Breast epithelium (tissue), 4 donors: ENCODE measurements at regions not wholly inside any gene's neighbourhood (a gene's known extent, or its start where the extent isn't known, plus 50 kb on each side); places are given as distances from the start of the nearest gene placed in this dataset.

Experiments
- DNase-seq, 2 donors: peaks; one replicate each; pipeline ENCODE4 v3.0.0-alpha.2; 2019; ENCODE audit warnings: low spot score in 2 of 2
- H3K27ac ChIP-seq, 2 donors: fragments of 200-600 bp; sonication (generic) in 1 of 2; one replicate each; pipeline ENCODE4 v1.5.1; 2016 to 2019; ENCODE audit warnings: mild to moderate bottlenecking in 1 of 2
- H3K27me3 ChIP-seq, 2 donors: fragments of 200-600 bp; sonication (generic) in 1 of 2; one replicate each; pipeline versions ENCODE4 v1.5.1 to v1.6.0; 2017 to 2019; ENCODE audit warnings: control low read depth in 1 of 2, mild to moderate bottlenecking in 1 of 2
- H3K36me3 ChIP-seq: fragments of 200-600 bp; one replicate; pipeline ENCODE4 v1.5.1; 2019
- H3K4me1 ChIP-seq, 2 donors: fragments of 200-600 bp; sonication (generic); one replicate each; pipeline ENCODE4 v1.5.1; 2016 to 2019; ENCODE audit warnings: control low read depth in 1 of 2
- H3K4me3 ChIP-seq, 3 donors: fragments of 200-600 bp; sonication (generic); 1 replicate in 2 of 3; 2 replicates in 1 of 3; pipeline ENCODE4 v1.5.1; 2016 to 2019; ENCODE audit warnings: mild to moderate bottlenecking in 3 of 3, moderate library complexity in 2 of 3
- H3K9me3 ChIP-seq, 2 donors: fragments of 200-600 bp; sonication (generic) in 1 of 2; one replicate each; pipeline ENCODE4 v1.5.1; 2016 to 2019; ENCODE audit warnings: control low read depth in 1 of 2
- CTCF ChIP-seq, 3 donors: fragments of 450-650 bp; IDR thresholded peaks; one replicate each; pipeline ENCODE4 v1.5.1; 2016 to 2017; ENCODE audit warnings: antibody characterized with exemption in 3 of 3, mild to moderate bottlenecking in 3 of 3, moderate library complexity in 3 of 3
- POLR2A ChIP-seq: fragments of 450-650 bp; IDR thresholded peaks from one replicate; pipeline ENCODE4 v1.6.1; 2016; ENCODE audit warnings: antibody characterized with exemption, mild to moderate bottlenecking, moderate library complexity
- POLR2AphosphoS5 ChIP-seq, 3 donors: sonication (generic); formaldehyde crosslinking; IDR thresholded peaks; one replicate each; pipeline ENCODE4 v1.6.1; 2017; ENCODE audit warnings: antibody characterized with exemption in 3 of 3
- intact Hi-C: fragments of 100-400 bp; cut with DNase I; formaldehyde crosslinking; loops from one replicate; pipeline ENCODE4 v1.15.1; 2023; ENCODE audit warnings: low total_unique reads

- DNase-seq = no peak
- Histone ChIP-seq H3K4me3 (no peak overlapping the region), H3K27ac (no peak overlapping the region), H3K4me1 (no peaks in the 10 kb centered on the region), H3K36me3 (no peaks in the 10 kb centered on the region), H3K9me3 (no peaks in the 10 kb centered on the region), H3K27me3 (no peaks in the 10 kb centered on the region)
- TF ChIP-seq CTCF (IDR thresholded peaks at IDR 0.05) = no peak
- no peak for TF ChIP-seq POLR2A
- TF ChIP-seq POLR2AphosphoS5 (IDR thresholded peaks at IDR 0.05) = no peak
- intact Hi-C loops = no loop called here
Observed at GRCh38 chr13:97716746-97717145, 236.7 kb upstream of the IPO5 start.

GRCh38 chr13:97719736-97720135 lies 233.7 kb upstream of the IPO5 start:
- TF ChIP-seq POLR2AphosphoS5 (IDR thresholded peaks at IDR 0.05) (no peak), CTCF (IDR thresholded peaks at IDR 0.05) (no peak), POLR2A (no peak)
- Histone ChIP-seq H3K9me3 (no peaks in the 10 kb centered on the region), H3K36me3 (no peaks in the 10 kb centered on the region), H3K4me3 (no peak overlapping the region), H3K27me3 (no peaks in the 10 kb centered on the region), H3K4me1 (no peaks in the 10 kb centered on the region), H3K27ac (no peak overlapping the region)
- intact Hi-C loops = no loop called here
- DNase-seq = no peak

GRCh38 chr13:97720896-97721295 lies 232.6 kb upstream of the IPO5 start:
- Histone ChIP-seq H3K9me3 (no peaks in the 10 kb centered on the region), H3K36me3 (no peaks in the 10 kb centered on the region), H3K4me3 (no peak overlapping the region), H3K4me1 (no peaks in the 10 kb centered on the region), H3K27me3 (no peaks in the 10 kb centered on the region), H3K27ac (no peak overlapping the region)
- intact Hi-C loops = no loop called here
- TF ChIP-seq CTCF (IDR thresholded peaks at IDR 0.05) = no peak
- no peak for TF ChIP-seq POLR2A
- no peak for TF ChIP-seq POLR2AphosphoS5 (IDR thresholded peaks at IDR 0.05)
- no peak for DNase-seq

GRCh38 chr13:97723655-97724054 lies 229.8 kb upstream of the IPO5 start:
- no peak for TF ChIP-seq CTCF (IDR thresholded peaks at IDR 0.05)
- no peak for TF ChIP-seq POLR2A
- TF ChIP-seq POLR2AphosphoS5 (IDR thresholded peaks at IDR 0.05) = no peak
- Histone ChIP-seq H3K4me3 (no peak overlapping the region), H3K9me3 (no peaks in the 10 kb centered on the region), H3K4me1 (no peaks in the 10 kb centered on the region), H3K27me3 (no peaks in the 10 kb centered on the region), H3K36me3 (no peaks in the 10 kb centered on the region), H3K27ac (no peak overlapping the region)
- intact Hi-C loops = no loop called here
- no peak for DNase-seq

- H3K4me1 ChIP-seq = no peaks in the 10 kb centered on the region
- H3K36me3 ChIP-seq = no peaks in the 10 kb centered on the region
- H3K9me3 ChIP-seq = no peaks in the 10 kb centered on the region
- H3K27me3 ChIP-seq = no peaks in the 10 kb centered on the region
- intact Hi-C loops = no loop called here
- no peak for DNase-seq
- H3K27ac ChIP-seq = no peak overlapping the region
- no peak overlapping the region for H3K4me3 ChIP-seq
- no peak for TF ChIP-seq CTCF (IDR thresholded peaks at IDR 0.05)
- TF ChIP-seq POLR2A = no peak
- no peak for TF ChIP-seq POLR2AphosphoS5 (IDR thresholded peaks at IDR 0.05)
Observed at GRCh38 chr13:97724450-97724849, 229.0 kb upstream of the IPO5 start.
